CD14-positive monocyte (primary cell): ENCODE measurements at regions not wholly inside any gene's neighbourhood (a gene's known extent, or its start where the extent isn't known, plus 50 kb on each side); places are given as distances from the start of the nearest gene placed in this dataset.

Experiments
- DNase-seq, 3 donors: peaks; one replicate each; pipeline ENCODE4 v3.0.0-alpha.2; 2011 to 2022
- H2AFZ ChIP-seq: 2 replicates; pipeline ENCODE4 v1.6.0; 2012; ENCODE audit warnings: mild to moderate bottlenecking, low read depth, low read length, inconsistent platforms; ENCODE audit not compliant: insufficient read depth, poor library complexity, severe bottlenecking
- H3K27ac ChIP-seq, 2 donors: 1 replicate in 1 of 2; 2 replicates in 1 of 2; pipeline ENCODE4 v1.5.1; 2012 to 2013; ENCODE audit warnings: low read length in 2 of 2, control low read depth in 1 of 2, inconsistent platforms in 1 of 2, low read depth in 1 of 2, mild to moderate bottlenecking in 1 of 2
- H3K27me3 ChIP-seq, 2 donors: one replicate each; pipeline versions ENCODE4 v1.6.0 to v1.6.1; 2011 to 2013; ENCODE audit warnings: low read length in 2 of 2; ENCODE audit not compliant: control insufficient read depth in 2 of 2, insufficient read depth in 2 of 2
- H3K36me3 ChIP-seq, 2 donors: replicated peaks in 1 of 2; 1 replicate in 1 of 2; 2 replicates in 1 of 2; pipeline versions ENCODE4 v1.5.1 to v1.6.1; 2012 to 2013; ENCODE audit warnings: low read length in 2 of 2, control low read depth in 1 of 2, inconsistent platforms in 1 of 2, mild to moderate bottlenecking in 1 of 2; ENCODE audit not compliant: insufficient read depth in 2 of 2, control insufficient read depth in 1 of 2
- H3K4me1 ChIP-seq, 2 donors: 1 replicate in 1 of 2; 2 replicates in 1 of 2; pipeline versions ENCODE4 v1.5.1 to v1.6.1; 2012 to 2013; ENCODE audit warnings: low read length in 2 of 2, control low read depth in 1 of 2, inconsistent platforms in 1 of 2, mild to moderate bottlenecking in 1 of 2, moderate library complexity in 1 of 2; ENCODE audit not compliant: insufficient read depth in 2 of 2, control insufficient read depth in 1 of 2
- H3K4me2 ChIP-seq: replicated peaks from 2 replicates; pipeline ENCODE3; 2012; ENCODE audit warnings: low read length, moderate library complexity, mild to moderate bottlenecking; ENCODE audit not compliant: poor library complexity, severe bottlenecking; ENCODE audit errors: extremely low read depth
- H3K4me3 ChIP-seq, 3 experiments: fragments of 200-600 bp in 1 of 3; sonication (generic) in 1 of 3; replicated peaks in 1 of 3; 1 replicate in 2 of 3; 2 replicates in 1 of 3; pipeline ENCODE4 v1.5.1; 2011 to 2013; ENCODE audit warnings: low read length in 3 of 3, mild to moderate bottlenecking in 3 of 3, control low read depth in 2 of 3, low read depth in 2 of 3, inconsistent platforms in 1 of 3, moderate library complexity in 1 of 3
- H3K79me2 ChIP-seq: 2 replicates; pipeline ENCODE4 v1.6.0; 2012; ENCODE audit warnings: mild to moderate bottlenecking, control low read depth, inconsistent platforms, low read length, moderate library complexity; ENCODE audit not compliant: insufficient read depth
- H3K9ac ChIP-seq: 2 replicates; pipeline ENCODE4 v1.6.0; 2017; ENCODE audit warnings: low read length, mild to moderate bottlenecking; ENCODE audit not compliant: insufficient read depth, poor library complexity, severe bottlenecking
- H3K9me3 ChIP-seq, 2 donors: replicated peaks in 1 of 2; 1 replicate in 1 of 2; 2 replicates in 1 of 2; pipeline versions ENCODE4 v1.5.1 to v1.6.1; 2012 to 2013; ENCODE audit warnings: low read length in 2 of 2, control low read depth in 1 of 2; ENCODE audit not compliant: control insufficient read depth in 1 of 2, insufficient read depth in 1 of 2
- H4K20me1 ChIP-seq: 2 replicates; pipeline ENCODE4 v1.6.0; 2012; ENCODE audit warnings: mild to moderate bottlenecking, low read length, control low read depth, moderate library complexity; ENCODE audit not compliant: insufficient read depth
- H3K27ac Mint-ChIP-seq, 7 donors: one replicate each; pipeline ENCODE4 v1.8.0; 2020; ENCODE audit warnings: mild to moderate bottlenecking in 7 of 7, mixed read lengths in 7 of 7, moderate library complexity in 6 of 7, inconsistent platforms in 2 of 7
- H3K27me3 Mint-ChIP-seq, 3 donors: one replicate each; pipeline ENCODE4 v1.8.0; 2021 to 2022; ENCODE audit warnings: low read depth in 3 of 3, mild to moderate bottlenecking in 3 of 3, mixed read lengths in 3 of 3, moderate library complexity in 3 of 3, inconsistent platforms in 1 of 3
- H3K36me3 Mint-ChIP-seq, 2 donors: one replicate each; pipeline ENCODE4 v1.8.0; 2020; ENCODE audit warnings: mixed read lengths in 2 of 2, inconsistent platforms in 1 of 2, mild to moderate bottlenecking in 1 of 2
- H3K4me1 Mint-ChIP-seq: one replicate; pipeline ENCODE4 v1.8.0; 2020; ENCODE audit warnings: mild to moderate bottlenecking, mixed read lengths
- H3K4me3 Mint-ChIP-seq, 2 donors: one replicate each; pipeline ENCODE4 v1.8.0; 2020; ENCODE audit warnings: mild to moderate bottlenecking in 2 of 2, mixed read lengths in 2 of 2, moderate library complexity in 1 of 2
- H3K9me3 Mint-ChIP-seq, 7 donors: one replicate each; pipeline ENCODE4 v1.8.0; 2020 to 2022; ENCODE audit warnings: mixed read lengths in 7 of 7, mild to moderate bottlenecking in 6 of 7, moderate library complexity in 6 of 7, inconsistent platforms in 2 of 7
- WGBS: methylation state at CpG from one replicate; pipeline ENCODE4 v1.1.5; 2013; ENCODE audit warnings: missing lambda C conversion rate; ENCODE audit not compliant: insufficient coverage; 5-methylcytosine and 5-hydroxymethylcytosine counted together
- intact Hi-C, 2 donors: fragments of 100-400 bp; cut with micrococcal nuclease; formaldehyde crosslinking; loops; one replicate each; pipeline versions ENCODE4 v1.15.0 to v1.15.1; 2023
- TF ChIP-seq, protein P1 (sequence below): fragments of 200-600 bp; IDR thresholded peaks from one replicate; pipeline ENCODE4 v1.8.0; 2022; ENCODE audit warnings: antibody characterized with exemption, mild to moderate bottlenecking

DNA sequence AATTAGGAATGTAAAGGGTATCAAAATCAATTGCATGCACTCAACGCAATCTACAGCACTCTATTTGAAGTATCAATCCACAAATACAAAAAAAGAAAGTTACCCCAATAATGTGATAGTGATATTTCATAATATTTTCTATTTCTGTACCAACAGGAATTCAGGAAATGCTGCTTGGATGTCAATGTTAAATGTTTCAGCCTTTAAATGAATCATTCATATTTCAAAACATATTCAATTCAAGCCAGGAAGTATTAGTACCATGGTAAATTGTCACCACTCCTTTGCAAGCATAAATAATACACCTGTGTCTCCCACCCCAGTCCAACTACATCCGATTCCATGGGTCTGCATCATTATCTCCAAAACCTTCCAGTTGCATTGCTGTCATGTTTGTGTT, 1185.5 kb upstream of the CDH18 start:
- H3K9me3 Mint-ChIP-seq = peaks cover 0 to 5% (median 0%) of the 10 kb centered on the region in 7 donors
- H3K4me3 ChIP-seq = no peak overlapping the region
- H2AFZ ChIP-seq = no peak overlapping the region
- no peaks in the 10 kb centered on the region for H4K20me1 ChIP-seq
- H3K36me3 Mint-ChIP-seq = no peaks in the 10 kb centered on the region
- no peak overlapping the region for H3K27ac ChIP-seq
- TF ChIP-seq, protein P1, sequence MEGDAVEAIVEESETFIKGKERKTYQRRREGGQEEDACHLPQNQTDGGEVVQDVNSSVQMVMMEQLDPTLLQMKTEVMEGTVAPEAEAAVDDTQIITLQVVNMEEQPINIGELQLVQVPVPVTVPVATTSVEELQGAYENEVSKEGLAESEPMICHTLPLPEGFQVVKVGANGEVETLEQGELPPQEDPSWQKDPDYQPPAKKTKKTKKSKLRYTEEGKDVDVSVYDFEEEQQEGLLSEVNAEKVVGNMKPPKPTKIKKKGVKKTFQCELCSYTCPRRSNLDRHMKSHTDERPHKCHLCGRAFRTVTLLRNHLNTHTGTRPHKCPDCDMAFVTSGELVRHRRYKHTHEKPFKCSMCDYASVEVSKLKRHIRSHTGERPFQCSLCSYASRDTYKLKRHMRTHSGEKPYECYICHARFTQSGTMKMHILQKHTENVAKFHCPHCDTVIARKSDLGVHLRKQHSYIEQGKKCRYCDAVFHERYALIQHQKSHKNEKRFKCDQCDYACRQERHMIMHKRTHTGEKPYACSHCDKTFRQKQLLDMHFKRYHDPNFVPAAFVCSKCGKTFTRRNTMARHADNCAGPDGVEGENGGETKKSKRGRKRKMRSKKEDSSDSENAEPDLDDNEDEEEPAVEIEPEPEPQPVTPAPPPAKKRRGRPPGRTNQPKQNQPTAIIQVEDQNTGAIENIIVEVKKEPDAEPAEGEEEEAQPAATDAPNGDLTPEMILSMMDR = no peak
- H3K27me3 Mint-ChIP-seq = no peaks in the 10 kb centered on the region
- H3K36me3 ChIP-seq = no peaks in the 10 kb centered on the region
- peak overlapping the region in 1 of 7 donors; percentile 51 for H3K27ac Mint-ChIP-seq
- DNase-seq = no peak
- no peaks in the 10 kb centered on the region for H3K4me1 Mint-ChIP-seq
- H3K4me1 ChIP-seq = no peaks in the 10 kb centered on the region
- no peaks in the 10 kb centered on the region for H3K79me2 ChIP-seq
- no peak overlapping the region for H3K4me3 Mint-ChIP-seq
- no peak overlapping the region for H3K4me2 ChIP-seq
- WGBS = no CpG with 5 or more reads among the region's 2 CpGs
- H3K9me3 ChIP-seq = no peaks in the 10 kb centered on the region
- intact Hi-C loops = no loop called here
- no peaks in the 10 kb centered on the region for H3K27me3 ChIP-seq
- H3K9ac ChIP-seq = no peak overlapping the region

DNA sequence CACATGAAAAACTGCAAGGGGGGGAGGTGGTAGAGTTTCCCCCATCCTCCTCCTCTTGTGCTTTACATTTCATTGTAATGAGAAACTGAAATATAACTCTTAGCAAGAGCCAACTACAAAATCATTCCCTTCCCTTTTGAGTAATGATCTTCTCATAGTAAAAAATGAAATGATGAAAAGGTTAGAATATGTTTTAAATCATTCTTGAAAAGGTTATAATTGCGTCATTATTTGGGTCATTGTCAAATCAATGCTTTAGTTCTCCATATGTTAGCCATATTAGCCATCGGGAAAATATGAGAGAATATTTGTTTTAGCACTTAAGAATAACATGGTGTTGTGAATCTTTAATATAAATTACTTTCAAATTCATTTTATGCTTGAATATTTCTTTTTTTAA, 1185.0 kb upstream of the CDH18 start:
- Histone ChIP-seq H3K9me3 (no peaks in the 10 kb centered on the region), H3K27me3 (no peaks in the 10 kb centered on the region), H4K20me1 (no peaks in the 10 kb centered on the region), H3K36me3 (no peaks in the 10 kb centered on the region), H3K9ac (no peak overlapping the region), H3K4me2 (no peak overlapping the region), H3K4me1 (no peaks in the 10 kb centered on the region), H2AFZ (no peak overlapping the region), H3K4me3 (no peak overlapping the region), H3K79me2 (no peaks in the 10 kb centered on the region), H3K27ac (no peak overlapping the region)
- no peak for DNase-seq
- H3K27me3 Mint-ChIP-seq = no peaks in the 10 kb centered on the region
- H3K27ac Mint-ChIP-seq = no peak overlapping the region
- no peaks in the 10 kb centered on the region for H3K36me3 Mint-ChIP-seq
- H3K4me3 Mint-ChIP-seq = no peak overlapping the region
- intact Hi-C loops = no loop called here
- H3K9me3 Mint-ChIP-seq = peaks cover 0 to 5% (median 0%) of the 10 kb centered on the region in 7 donors
- no peaks in the 10 kb centered on the region for H3K4me1 Mint-ChIP-seq
- WGBS = no CpG with 5 or more reads among the region's 2 CpGs
- TF ChIP-seq, protein P1 = no peak
